K562 (cell line): ENCODE measurements at regions not wholly inside any gene's neighbourhood (a gene's known extent, or its start where the extent isn't known, plus 50 kb on each side); places are given as distances from the start of the nearest gene placed in this dataset.
"Not testable (repeated sequence)": the region's sequence is repeated elsewhere in the genome, so short reads cannot be mapped to it uniquely, and the experiment has no call there.

Experiments
- ATAC-seq: fragments of 200-7000 bp; cut with Tn5 transposase; 3 replicates; pipeline ENCODE4 v1.9.1; 2020; ENCODE audit warnings: moderate library complexity
- BruUV-seq: library from RNA; stranded (reverse); fragments of 400-500 nt; replicated peaks from 2 replicates; lab custom pipeline; 2021; lab: Mats Ljungman, UMichigan
- CTCF ChIA-PET: fragments of 300-600 bp; formaldehyde crosslinking; extraction: SDS; loops from one replicate; lab custom pipeline; 2021; ENCODE audit warnings: low intra/inter-chr PET ratio; lab: Yijun Ruan, JAX
- POLR2A ChIA-PET: fragments of 300-600, 350-650 bp; sonication (Branson Sonifier 250); formaldehyde crosslinking; extraction: SDS; loops from one replicate; lab custom pipeline; 2021; ENCODE audit warnings: antibody characterized with exemption, inconsistent platforms; lab: Yijun Ruan, JAX
- DNase-seq, 4 experiments: peaks; one replicate each; pipeline versions ENCODE4 v3.0.0 to v3.0.0-alpha.2; 2011 to 2018; ENCODE audit warnings: low spot score in 3 of 4, mixed read lengths in 3 of 4; ENCODE audit errors: extremely low read depth in 1 of 4
- FAIRE-seq: peaks from 2 replicates; lab custom pipeline; 2011; peaks lifted over from hg19 to GRCh38; lab: Jason Lieb, UNC
- H2AFZ ChIP-seq: 2 replicates; pipeline ENCODE4 v1.6.0; 2011; ENCODE audit warnings: low read depth, low read length, control low read depth, inconsistent platforms
- H3K27ac ChIP-seq: fragments of 200-600 bp; 3 replicates; pipeline ENCODE4 v1.8.0; 2011; ENCODE audit warnings: low read depth, mild to moderate bottlenecking, control low read depth, inconsistent platforms, low read length, moderate library complexity, mixed read lengths; ENCODE audit errors: extremely low read depth
- H3K27me3 ChIP-seq, 2 experiments: fragments of 300-600 bp in 1 of 2; 2 replicates in 1 of 2; 3 replicates in 1 of 2; pipeline versions ENCODE4 v1.6.0 to v1.8.0; 2011; ENCODE audit warnings: inconsistent platforms in 2 of 2, low read length in 2 of 2, mild to moderate bottlenecking in 1 of 2, mixed read lengths in 1 of 2, moderate library complexity in 1 of 2; ENCODE audit not compliant: control insufficient read depth in 2 of 2, insufficient read depth in 2 of 2
- H3K36me3 ChIP-seq: fragments of 300-600 bp; 3 replicates; pipeline ENCODE4 v1.8.0; 2011; ENCODE audit warnings: mild to moderate bottlenecking, low read length, inconsistent platforms; ENCODE audit not compliant: control insufficient read depth, insufficient read depth
- H3K4me1 ChIP-seq, 2 experiments: fragments of 200-600 bp in 1 of 2; replicated peaks in 1 of 2; 2 replicates in 1 of 2; 3 replicates in 1 of 2; pipeline versions ENCODE4 v1.5.1 to v1.8.0; 2011; ENCODE audit warnings: inconsistent platforms in 2 of 2, low read length in 2 of 2, mild to moderate bottlenecking in 1 of 2, mixed read lengths in 1 of 2, moderate library complexity in 1 of 2; ENCODE audit not compliant: control insufficient read depth in 2 of 2, insufficient read depth in 2 of 2
- H3K4me2 ChIP-seq: 2 replicates; pipeline ENCODE4 v1.6.1; 2011; ENCODE audit warnings: low read length, control low read depth, inconsistent platforms, mixed read lengths; ENCODE audit not compliant: insufficient read depth
- H3K4me3 ChIP-seq: fragments of 200-600 bp; sonication (generic), shearing (Covaris generic); 2 replicates; pipeline ENCODE4 v1.5.1; 2016; ENCODE audit warnings: control low read depth, inconsistent platforms
- H3K79me2 ChIP-seq: fragments of 200-600 bp; 3 replicates; pipeline ENCODE4 v1.8.0; 2011; ENCODE audit warnings: low read length, inconsistent platforms; ENCODE audit not compliant: control insufficient read depth, insufficient read depth
- H3K9ac ChIP-seq, 2 experiments: 2 replicates each; pipeline versions ENCODE4 v1.6.0 to v1.6.1; 2011; ENCODE audit warnings: low read depth in 2 of 2, low read length in 2 of 2, control low read depth in 1 of 2, inconsistent platforms in 1 of 2, mild to moderate bottlenecking in 1 of 2, mixed read lengths in 1 of 2; ENCODE audit not compliant: insufficient read depth in 1 of 2
- H3K9me1 ChIP-seq: one replicate; pipeline ENCODE4 v1.6.0; 2011; ENCODE audit warnings: inconsistent platforms, mild to moderate bottlenecking, low read length, moderate library complexity; ENCODE audit not compliant: control insufficient read depth, insufficient read depth
- H3K9me3 ChIP-seq: replicated peaks from 2 replicates; pipeline ENCODE4 v1.5.1; 2011; ENCODE audit warnings: low read depth, low read length, inconsistent platforms; ENCODE audit not compliant: control insufficient read depth, insufficient read depth
- H4K20me1 ChIP-seq: replicated peaks from 2 replicates; pipeline ENCODE4 v1.6.1; 2011; ENCODE audit warnings: low read length, inconsistent platforms, mixed read lengths; ENCODE audit not compliant: control insufficient read depth, insufficient read depth
- BHLHE40 ChIP-seq: IDR thresholded peaks from 2 replicates; pipeline ENCODE4 v1.6.1; 2011; ENCODE audit warnings: low read length, improper control_type of control experiment
- CBFA2T3 ChIP-seq: fragments of 450-650 bp; IDR thresholded peaks from 2 replicates; pipeline ENCODE4 v1.6.1; 2017
- CBX1 ChIP-seq: sonication (generic); IDR thresholded peaks from 2 replicates; pipeline ENCODE4 v1.6.1; 2016; ENCODE audit warnings: antibody characterized with exemption, low read depth, mild to moderate bottlenecking
- CBX8 ChIP-seq: fragments of 200-600 bp; sonication (generic); IDR thresholded peaks from 2 replicates; pipeline ENCODE4 v1.6.1; 2012; ENCODE audit warnings: borderline replicate concordance, mixed run types, low read depth, mild to moderate bottlenecking, moderate library complexity, mixed read lengths, low read length, control low read depth, inconsistent platforms; ENCODE audit not compliant: poor library complexity, severe bottlenecking; ENCODE audit errors: extremely low read depth
- DACH1 ChIP-seq: fragments of 450-650 bp; IDR thresholded peaks from 2 replicates; pipeline ENCODE4 v1.6.1; 2018; ENCODE audit not compliant: partially characterized antibody
- ELF1 ChIP-seq: fragments of 200-800 bp; sonication (Bioruptor generic); IDR thresholded peaks from 2 replicates; pipeline ENCODE4 v1.6.1; 2016; ENCODE audit warnings: missing genetic modification characterization, missing compliant biosample characterization
- NCOR1 ChIP-seq: fragments of 450-650 bp; IDR thresholded peaks from 2 replicates; pipeline ENCODE4 v1.6.1; 2016; ENCODE audit warnings: mild to moderate bottlenecking, moderate library complexity
- NELFE ChIP-seq: IDR thresholded peaks from 2 replicates; pipeline ENCODE4 v1.6.1; 2011; ENCODE audit warnings: mild to moderate bottlenecking; ENCODE audit not compliant: insufficient read depth, insufficient read length
- NFRKB ChIP-seq: fragments of 450-650 bp; IDR thresholded peaks from 2 replicates; pipeline ENCODE4 v1.6.1; 2016; ENCODE audit warnings: low read depth
- PHB ChIP-seq: fragments of 250-450 bp; sonication (Bioruptor Pico); IDR thresholded peaks from 2 replicates; pipeline ENCODE4 v1.5.0; 2021
- SMARCC2 ChIP-seq: fragments of 450-650 bp; IDR thresholded peaks from 2 replicates; pipeline ENCODE4 v1.6.1; 2017; ENCODE audit warnings: antibody characterized with exemption, moderate library complexity, mild to moderate bottlenecking, low read depth
- SRSF7 ChIP-seq: fragments of 200-400 bp; formaldehyde crosslinking; optimal IDR thresholded peaks from 2 replicates; pipeline ENCODE3; 2017; ENCODE audit warnings: mild to moderate bottlenecking, low read depth, low read length
- YBX1 ChIP-seq: fragments of 450-650 bp; IDR thresholded peaks from 2 replicates; pipeline ENCODE4 v1.7.1; 2016; ENCODE audit warnings: mild to moderate bottlenecking
- ZFP1 ChIP-seq: fragments of 450-650 bp; formaldehyde crosslinking; IDR thresholded peaks from 2 replicates; pipeline ENCODE4 v1.4.0; 2020; ENCODE audit warnings: mild to moderate bottlenecking, mixed read lengths
- ZKSCAN8 ChIP-seq: fragments of 200-800 bp; sonication (Bioruptor generic); IDR thresholded peaks from 2 replicates; pipeline ENCODE4 v1.6.1; 2016; ENCODE audit warnings: missing genetic modification characterization, missing compliant biosample characterization
- ZNF175 ChIP-seq: fragments of 200-800 bp; sonication (Bioruptor generic); IDR thresholded peaks from 2 replicates; pipeline ENCODE4 v1.6.1; 2016; ENCODE audit warnings: low read depth, mild to moderate bottlenecking, missing genetic modification characterization, missing compliant biosample characterization
- ZNF445 ChIP-seq: fragments of 250-450 bp; sonication (Bioruptor Pico); IDR thresholded peaks from 2 replicates; pipeline ENCODE4 v1.4.0; 2020; ENCODE audit warnings: low read depth, mild to moderate bottlenecking, moderate library complexity
- ZSCAN29 ChIP-seq: fragments of 450-650 bp; IDR thresholded peaks from 2 replicates; pipeline ENCODE4 v1.6.1; 2017
- WGBS: fragments of 100-300 bp; shearing (Covaris generic); methylation state at CpG from one replicate; pipeline ENCODE4 v1.1.6; 2016; ENCODE audit warnings: low coverage, mixed read lengths; ENCODE audit not compliant: insufficient coverage; ENCODE audit errors: missing lambda C conversion rate; 5-methylcytosine and 5-hydroxymethylcytosine counted together
- in situ Hi-C: fragments of 300-500 bp; cut with MboI; formaldehyde crosslinking; loops from 4 replicates; pipeline ENCODE4 v1.15.0; 2018; ENCODE audit warnings: inconsistent platforms, mixed read lengths
- intact Hi-C: fragments of 100-400 bp; cut with micrococcal nuclease; formaldehyde crosslinking; loops from 2 replicates; pipeline ENCODE4 v1.14.2; 2022

DNA sequence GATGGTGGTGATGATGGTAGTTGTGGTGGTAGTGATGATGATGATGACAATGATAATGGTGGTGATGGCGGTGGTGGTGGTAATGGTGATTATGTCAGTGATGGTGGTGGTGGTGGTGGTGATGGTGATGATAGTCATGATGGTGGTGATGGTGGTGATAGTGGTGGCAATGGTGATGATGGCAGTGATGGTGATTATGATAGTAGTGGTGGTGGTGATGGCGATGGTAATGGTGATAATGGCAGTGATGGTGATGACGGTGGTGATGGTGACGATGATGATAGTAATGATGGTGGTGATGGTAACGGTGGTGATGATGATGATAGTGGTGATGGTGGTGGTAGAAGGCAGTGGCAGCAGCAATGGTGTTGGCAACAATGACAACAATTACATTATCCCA is 55.3 kb downstream of the RBFOX3 start (continued):
- TF ChIP-seq NCOR1 (no peak), ZFP1 (no peak)

DNA sequence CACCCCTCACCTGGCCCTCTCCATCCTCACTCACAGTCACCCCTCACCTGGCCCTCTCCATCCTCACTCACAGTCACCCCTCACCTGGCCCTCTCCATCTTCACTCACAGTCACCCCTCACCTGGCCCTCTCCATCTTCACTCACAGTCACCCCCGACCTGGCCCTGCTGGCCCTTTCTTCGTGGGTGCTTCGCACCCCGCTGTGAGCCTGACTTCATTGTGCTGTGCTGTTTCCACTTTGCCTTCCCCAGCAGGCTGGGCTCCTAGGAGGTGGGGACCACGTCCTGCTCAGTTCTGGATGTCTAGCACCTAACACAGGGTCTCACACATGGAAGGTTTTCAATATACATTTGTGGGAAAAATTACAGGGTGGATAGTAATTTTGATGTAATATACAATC is 56.5 kb downstream of the RBFOX3 start:
- H4K20me1 ChIP-seq, CTCF ChIA-PET, BruUV-seq, H3K4me3 ChIP-seq, H3K9ac ChIP-seq, H3K9me1 ChIP-seq, POLR2A ChIA-PET, H3K36me3 ChIP-seq, DNase-seq, H2AFZ ChIP-seq, FAIRE-seq, H3K9me3 ChIP-seq, H3K4me1 ChIP-seq, intact Hi-C loops, ATAC-seq, H3K4me2 ChIP-seq, in situ Hi-C loops, H3K79me2 ChIP-seq, H3K27ac ChIP-seq: not testable (repeated sequence)
- peaks cover 0 to 13% of the 10 kb centered on the region in 2 experiments; a peak in 3 of 5 replicates for H3K27me3 ChIP-seq
- WGBS = 0% methylated on average over 5 of the region's 5 CpGs

DNA sequence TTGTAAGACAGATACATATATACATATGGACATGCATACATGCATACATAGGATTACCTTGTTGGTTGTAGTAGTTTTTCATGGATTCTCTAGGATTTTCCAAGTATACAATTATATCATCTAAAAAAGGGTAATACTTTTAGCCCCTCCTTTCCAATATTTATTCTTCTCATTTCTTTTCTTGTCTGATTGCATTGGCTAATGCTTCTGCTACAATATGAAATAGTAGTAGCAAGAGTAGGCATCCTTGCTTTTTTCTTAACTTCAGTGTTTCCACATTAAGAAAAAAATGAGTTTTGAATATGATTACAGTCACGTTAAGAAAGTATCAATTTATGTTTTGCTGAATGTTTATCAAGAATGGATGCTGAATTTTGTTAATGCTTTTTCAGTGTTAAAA is 58.0 kb downstream of the RBFOX3 start:
- in situ Hi-C loops = no loop called here
- POLR2A ChIA-PET = no interaction called here
- no TSS peak for BruUV-seq
- Histone ChIP-seq H3K4me1 (no peaks in the 10 kb centered on the region), H3K9me3 (no peaks in the 10 kb centered on the region), H3K27ac (no peak overlapping the region), H3K79me2 (no peaks in the 10 kb centered on the region), H2AFZ (no peak overlapping the region), H3K4me2 (no peak overlapping the region), H3K9me1 (no peaks in the 10 kb centered on the region), H3K4me3 (no peak overlapping the region), H4K20me1 (0 out of 2 replicates have a peak, but pooled peaks cover 2% of the 10 kb centered on the region), H3K27me3 (peaks cover 0 to 17% of the 10 kb centered on the region in 2 experiments; a peak in 2 of 5 replicates), H3K9ac (no peak overlapping the region), H3K36me3 (no peaks in the 10 kb centered on the region)
- FAIRE-seq (no peak), DNase-seq (no peak), ATAC-seq (no peak)
- TF ChIP-seq ZNF175 (CRISPR knock-in tag) (no peak), CBX1 (no peak), SMARCC2 (no peak), PHB (CRISPR knock-in tag) (no peak), ZNF445 (CRISPR knock-in tag) (no peak), BHLHE40 (no peak), YBX1 (no peak), DACH1 (no peak), NELFE (no peak), ZSCAN29 (no peak), ZKSCAN8 (no peak), ELF1 (tag) (no peak), CBX8 (no peak), NFRKB (no peak), CBFA2T3 (no peak), SRSF7 (no peak)
- intact Hi-C loops = no loop called here
- WGBS = 0% methylated on average over 1 of the region's 1 CpG
- CTCF ChIA-PET = no interaction called here
